OCI-LY3 (cell line): ENCODE measurements at regions not wholly inside any gene's neighbourhood (a gene's known extent, or its start where the extent isn't known, plus 50 kb on each side); places are given as distances from the start of the nearest gene placed in this dataset.

Experiments used
- H2AFZ ChIP-seq: fragments of 200-600, 300-600 bp; shearing (Covaris generic); 2 replicates; pipeline ENCODE4 v1.6.0; 2014; ENCODE audit warnings: antibody characterized with exemption, low read depth, low read length
- H3K27ac ChIP-seq: fragments of 200-600, 300-600 bp; sonication (generic); 2 replicates; pipeline ENCODE4 v1.5.1; 2014; ENCODE audit warnings: mild to moderate bottlenecking, low read length, moderate library complexity, mixed read lengths
- H3K27me3 ChIP-seq: fragments of 200-600, 300-600 bp; sonication (generic); 2 replicates; pipeline ENCODE4 v1.6.1; 2014; ENCODE audit warnings: low read depth, low read length, mixed read lengths
- H3K36me3 ChIP-seq: fragments of 200-600, 300-600 bp; sonication (generic); replicated peaks from 2 replicates; pipeline ENCODE3; 2014; ENCODE audit warnings: low read depth, low read length, mixed read lengths
- H3K4me1 ChIP-seq: fragments of 300-600, 200-600 bp; sonication (generic); 2 replicates; pipeline ENCODE4 v1.6.1; 2014; ENCODE audit warnings: low read length, mixed read lengths
- H3K4me2 ChIP-seq: fragments of 200-600, 300-600 bp; sonication (generic); 2 replicates; pipeline ENCODE4 v1.6.1; 2014; ENCODE audit warnings: low read length, mixed read lengths
- H3K4me3 ChIP-seq: fragments of 300-600, 200-600 bp; sonication (generic); 2 replicates; pipeline ENCODE4 v1.5.1; 2014; ENCODE audit warnings: antibody characterized with exemption, mild to moderate bottlenecking, low read length, moderate library complexity
- H3K79me2 ChIP-seq: fragments of 300-600, 200-600 bp; shearing (Covaris generic); 2 replicates; pipeline ENCODE4 v1.6.1; 2014; ENCODE audit warnings: mild to moderate bottlenecking, low read length, mixed read lengths
- H3K9ac ChIP-seq: fragments of 300-600, 200-600 bp; shearing (Covaris generic); 2 replicates; pipeline ENCODE4 v1.6.0; 2014; ENCODE audit warnings: mild to moderate bottlenecking, low read length, moderate library complexity
- H3K9me3 ChIP-seq: fragments of 200-600, 300-600 bp; shearing (Covaris generic); 2 replicates; pipeline ENCODE4 v1.6.1; 2014; ENCODE audit warnings: low read length, mixed read lengths; ENCODE audit not compliant: insufficient read depth
- H4K20me1 ChIP-seq: fragments of 200-600, 300-600 bp; sonication (generic); 2 replicates; pipeline ENCODE4 v1.6.1; 2016; ENCODE audit warnings: low read length, mixed read lengths; ENCODE audit not compliant: insufficient read depth
- EZH2phosphoT487 ChIP-seq: fragments of 200-600 bp; shearing (Covaris generic); IDR thresholded peaks from 2 replicates; pipeline ENCODE4 v1.6.1; 2018; ENCODE audit warnings: antibody characterized with exemption, mixed run types, low read depth
- TF ChIP-seq, protein P1 (sequence below): fragments of 200-600, 300-600 bp; sonication (generic); IDR thresholded peaks from 2 replicates; pipeline ENCODE4 v1.5.1; 2014; ENCODE audit warnings: antibody characterized with exemption, low read length, low read depth

DNA sequence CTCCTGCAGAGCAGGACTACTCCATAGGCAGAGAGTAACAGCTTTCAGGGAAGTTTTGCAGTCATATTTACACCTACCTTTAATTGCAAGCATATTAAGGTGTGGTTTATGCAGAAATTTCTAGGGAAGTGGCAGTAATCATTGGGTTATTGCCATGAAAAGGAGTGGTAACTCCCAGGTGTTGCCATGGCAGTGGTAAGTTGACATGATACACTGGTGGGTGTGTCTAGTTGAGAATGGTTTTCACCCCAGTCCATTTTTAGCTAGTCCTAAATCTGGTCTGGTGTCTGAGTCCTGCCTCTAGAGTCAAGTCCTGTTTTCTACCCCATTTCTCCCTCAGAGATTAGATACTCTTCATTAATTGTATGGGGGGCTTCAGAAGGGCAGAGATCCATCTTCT, 128.4 kb upstream of the GMNC start:
- Histone ChIP-seq H3K4me3 (no peak overlapping the region), H3K36me3 (no peaks in the 10 kb centered on the region), H3K79me2 (no peaks in the 10 kb centered on the region), H2AFZ (no peak overlapping the region), H3K27me3 (no peaks in the 10 kb centered on the region), H3K4me2 (no peak overlapping the region), H3K27ac (no peak overlapping the region), H3K9ac (no peak overlapping the region), H4K20me1 (no peaks in the 10 kb centered on the region), H3K9me3 (no peaks in the 10 kb centered on the region), H3K4me1 (no peaks in the 10 kb centered on the region)
- TF ChIP-seq, protein P1, sequence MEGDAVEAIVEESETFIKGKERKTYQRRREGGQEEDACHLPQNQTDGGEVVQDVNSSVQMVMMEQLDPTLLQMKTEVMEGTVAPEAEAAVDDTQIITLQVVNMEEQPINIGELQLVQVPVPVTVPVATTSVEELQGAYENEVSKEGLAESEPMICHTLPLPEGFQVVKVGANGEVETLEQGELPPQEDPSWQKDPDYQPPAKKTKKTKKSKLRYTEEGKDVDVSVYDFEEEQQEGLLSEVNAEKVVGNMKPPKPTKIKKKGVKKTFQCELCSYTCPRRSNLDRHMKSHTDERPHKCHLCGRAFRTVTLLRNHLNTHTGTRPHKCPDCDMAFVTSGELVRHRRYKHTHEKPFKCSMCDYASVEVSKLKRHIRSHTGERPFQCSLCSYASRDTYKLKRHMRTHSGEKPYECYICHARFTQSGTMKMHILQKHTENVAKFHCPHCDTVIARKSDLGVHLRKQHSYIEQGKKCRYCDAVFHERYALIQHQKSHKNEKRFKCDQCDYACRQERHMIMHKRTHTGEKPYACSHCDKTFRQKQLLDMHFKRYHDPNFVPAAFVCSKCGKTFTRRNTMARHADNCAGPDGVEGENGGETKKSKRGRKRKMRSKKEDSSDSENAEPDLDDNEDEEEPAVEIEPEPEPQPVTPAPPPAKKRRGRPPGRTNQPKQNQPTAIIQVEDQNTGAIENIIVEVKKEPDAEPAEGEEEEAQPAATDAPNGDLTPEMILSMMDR: no peak
- TF ChIP-seq EZH2phosphoT487: no peak

DNA sequence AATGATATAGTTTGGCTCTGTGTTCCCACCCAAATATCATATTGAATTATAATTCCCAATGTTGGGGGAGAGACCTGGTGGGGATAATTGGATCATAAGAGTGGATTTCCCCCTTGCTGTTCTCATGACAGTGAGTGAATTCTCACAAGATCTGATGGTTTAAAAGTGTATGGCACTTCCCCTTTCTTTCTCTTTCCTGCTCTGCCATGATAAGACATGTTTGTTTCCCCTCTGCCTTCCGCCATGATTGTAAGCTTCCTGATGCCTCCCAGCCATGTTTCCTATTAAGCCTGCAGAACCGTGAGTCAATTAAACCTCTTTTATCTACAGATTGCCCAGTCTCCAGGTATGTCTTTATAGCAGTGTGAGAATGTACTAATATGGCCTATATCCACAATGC, 126.7 kb upstream of the GMNC start:
- TF ChIP-seq, protein P1: no peak
- no peak for TF ChIP-seq EZH2phosphoT487
- Histone ChIP-seq H3K36me3 (no peaks in the 10 kb centered on the region), H3K4me3 (no peak overlapping the region), H3K9me3 (no peaks in the 10 kb centered on the region), H3K79me2 (no peaks in the 10 kb centered on the region), H3K4me2 (no peak overlapping the region), H4K20me1 (no peaks in the 10 kb centered on the region), H3K9ac (no peak overlapping the region), H3K4me1 (no peaks in the 10 kb centered on the region), H3K27ac (no peak overlapping the region), H2AFZ (no peak overlapping the region), H3K27me3 (no peaks in the 10 kb centered on the region)

DNA sequence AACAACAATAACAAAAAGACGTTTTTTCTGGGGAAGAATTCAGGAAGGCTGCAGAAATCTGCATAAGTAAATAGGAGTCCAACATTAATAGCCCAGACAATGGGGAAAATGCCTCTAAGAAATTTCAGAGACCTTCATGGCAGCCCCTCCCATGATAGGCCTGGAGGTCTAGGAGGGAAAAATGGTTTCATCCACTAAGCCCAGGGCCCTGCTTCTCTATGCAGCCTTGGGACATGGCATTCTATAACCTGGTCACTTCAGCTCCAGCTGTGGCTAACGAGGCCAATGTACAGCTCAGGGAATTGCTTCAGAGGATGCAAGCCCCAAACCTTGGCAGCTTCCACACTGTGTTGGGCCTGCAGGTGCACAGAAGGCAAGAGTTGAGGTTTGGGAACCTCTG, 125.6 kb upstream of the GMNC start:
- H4K20me1 ChIP-seq: no peaks in the 10 kb centered on the region

DNA sequence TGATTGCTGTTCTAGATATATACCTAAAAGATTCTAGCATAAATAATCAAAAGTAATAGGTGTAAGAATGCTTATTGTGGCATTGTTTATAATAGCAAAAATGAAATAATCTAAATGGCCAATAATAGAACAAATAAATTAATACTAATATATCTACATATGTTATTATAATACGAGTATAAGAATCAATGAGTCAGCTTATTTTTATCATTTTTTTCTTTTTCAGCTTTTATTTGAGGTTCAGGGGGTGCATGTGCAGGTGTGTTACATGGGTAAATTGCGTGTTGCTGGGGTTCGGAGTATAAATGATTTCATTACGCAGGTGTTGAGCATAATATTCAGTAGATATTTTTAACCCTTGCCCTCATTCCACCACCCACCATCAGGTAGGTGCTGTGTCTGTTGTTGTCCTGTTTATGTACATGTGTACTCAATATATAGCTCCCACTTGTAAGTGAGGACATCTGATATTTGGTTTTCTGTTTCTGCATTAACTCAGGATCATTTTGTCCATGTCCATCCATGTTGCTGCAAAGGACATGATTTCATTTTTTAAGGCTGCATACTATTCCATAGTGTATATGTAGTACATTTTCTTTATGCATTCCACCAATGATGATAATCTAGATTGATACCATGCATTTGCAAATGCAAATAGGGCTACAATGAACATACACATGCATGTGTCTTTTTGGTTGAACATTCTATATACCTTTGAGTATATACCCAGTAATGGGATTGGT, 122.2 kb upstream of the GMNC start:
- Histone ChIP-seq H3K36me3 (no peaks in the 10 kb centered on the region), H3K79me2 (no peaks in the 10 kb centered on the region), H3K9ac (no peak overlapping the region), H3K27me3 (no peaks in the 10 kb centered on the region), H4K20me1 (no peaks in the 10 kb centered on the region), H2AFZ (no peak overlapping the region), H3K9me3 (no peaks in the 10 kb centered on the region), H3K4me2 (no peak overlapping the region), H3K27ac (no peak overlapping the region), H3K4me3 (no peak overlapping the region), H3K4me1 (no peaks in the 10 kb centered on the region)
- TF ChIP-seq EZH2phosphoT487: no peak
- TF ChIP-seq, protein P1: no peak

More for the DNA sequence above, 125.6 kb upstream of the GMNC start:
- Histone ChIP-seq H3K79me2 (no peaks in the 10 kb centered on the region), H3K4me3 (no peak overlapping the region), H3K4me2 (no peak overlapping the region), H3K27me3 (no peaks in the 10 kb centered on the region), H2AFZ (no peak overlapping the region), H3K36me3 (no peaks in the 10 kb centered on the region), H3K27ac (no peak overlapping the region), H3K9ac (no peak overlapping the region), H3K9me3 (no peaks in the 10 kb centered on the region), H3K4me1 (no peaks in the 10 kb centered on the region)
- no peak for TF ChIP-seq EZH2phosphoT487
- TF ChIP-seq, protein P1: no peak
